HG02981 (cell line): ENCODE measurements at regions not wholly inside any gene's neighbourhood (a gene's known extent, or its start where the extent isn't known, plus 50 kb on each side); places are given as distances from the start of the nearest gene placed in this dataset.
"Not testable (repeated sequence)": the region's sequence is repeated elsewhere in the genome, so short reads cannot be mapped to it uniquely, and the experiment has no call there.

Experiments used
- ATAC-seq: cut with Tn5 transposase; IDR thresholded peaks from one replicate; pipeline ENCODE4 v1.9.1; 2021; ENCODE audit warnings: mild to moderate bottlenecking, moderate library complexity; ENCODE audit not compliant: unreplicated experiment

GRCh38 chr10:113485736-113486135, 67.1 kb upstream of the HABP2 start:
- ATAC-seq, result no peak

DNA sequence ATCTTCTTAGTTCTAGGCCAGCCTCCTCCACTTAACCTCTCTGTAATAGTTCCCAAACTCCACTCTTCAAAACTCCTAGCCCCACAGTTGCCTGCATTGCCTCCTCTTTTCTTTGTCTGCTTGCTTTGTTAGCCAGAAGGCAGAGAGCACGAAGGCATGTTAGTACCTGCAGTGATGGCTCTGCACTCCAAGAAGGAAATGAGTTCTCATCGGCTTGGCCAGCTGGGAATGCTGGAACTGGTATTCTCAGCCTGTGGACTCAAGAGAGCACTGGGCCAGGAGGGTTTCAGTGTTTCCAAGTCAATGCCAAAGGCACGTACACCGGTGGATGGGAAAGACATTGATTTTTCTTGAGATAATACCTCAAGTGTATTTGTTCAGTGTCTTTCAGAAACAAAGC, 66.3 kb upstream of the HABP2 start:
- no peak for ATAC-seq

GRCh38 chr10:113487154-113487553, 65.7 kb upstream of the HABP2 start:
- ATAC-seq, result no peak

DNA sequence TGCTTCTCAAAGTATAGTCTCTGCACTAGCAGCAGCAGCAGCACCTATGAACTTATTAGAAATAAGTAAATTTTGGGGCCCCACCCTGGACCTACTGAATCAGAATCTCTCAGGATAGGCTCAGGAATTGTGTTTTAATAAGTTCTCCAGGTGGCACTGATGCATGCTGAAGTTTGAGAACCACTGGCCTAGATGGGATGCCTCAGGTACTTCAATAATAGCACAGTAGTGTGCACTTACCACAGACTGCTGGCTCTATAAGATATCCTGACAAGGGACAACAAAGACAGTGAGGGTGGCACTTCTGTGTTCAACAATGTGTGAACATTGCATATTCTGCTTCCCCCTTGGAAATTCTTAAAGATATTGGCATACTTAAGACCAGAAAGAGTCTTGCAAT, 64.7 kb upstream of the HABP2 start:
- ATAC-seq, result no peak

DNA sequence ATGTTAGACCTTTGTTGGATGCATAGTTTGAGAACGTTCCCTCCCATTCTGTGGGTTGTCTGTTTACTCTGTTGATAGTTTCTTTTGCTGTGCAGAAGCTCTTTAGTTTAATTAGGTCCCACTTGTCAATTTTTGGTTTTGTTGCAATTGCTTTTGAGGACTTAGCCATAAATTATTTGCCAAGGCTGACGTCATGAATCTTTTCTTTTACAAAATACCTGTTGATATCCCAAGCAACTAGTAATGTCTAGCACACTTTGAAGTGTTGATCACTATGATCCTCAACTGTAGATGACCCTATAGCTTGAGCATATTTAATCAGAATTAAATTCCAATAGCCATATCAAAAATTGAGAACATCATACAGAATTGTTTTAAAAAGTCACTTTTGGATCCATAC, 63.3 kb upstream of the HABP2 start:
- ATAC-seq, result not testable (repeated sequence)

DNA sequence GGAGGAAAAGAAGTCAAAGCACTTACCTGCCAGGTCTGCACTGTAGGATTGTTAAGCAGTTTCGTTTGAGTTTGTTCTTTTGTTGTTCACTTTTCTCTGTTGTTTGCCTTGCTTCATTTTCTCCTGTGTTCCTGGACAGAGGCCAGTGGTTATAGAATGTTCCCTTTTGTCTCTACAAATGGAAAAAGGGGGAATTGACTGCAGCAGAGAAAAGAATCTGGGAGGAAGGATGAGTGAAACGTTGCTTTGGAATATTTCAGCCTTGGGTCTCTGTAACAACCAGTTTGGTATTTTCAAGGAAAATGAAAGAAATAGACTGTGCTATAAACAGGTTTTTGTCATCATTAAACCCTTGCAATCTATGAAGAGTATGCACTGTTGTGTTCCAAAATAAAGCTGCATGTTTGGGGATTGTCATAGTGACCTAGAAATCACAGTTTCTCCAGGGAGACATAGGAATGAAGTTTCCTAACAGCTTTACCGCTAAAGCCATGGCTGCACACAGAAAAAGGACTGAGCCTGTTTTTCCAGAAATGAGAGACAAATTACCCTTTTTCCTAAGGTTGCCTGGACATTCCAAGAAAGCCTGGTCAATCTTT, 60.8 kb upstream of the HABP2 start:
- no peak for ATAC-seq

DNA sequence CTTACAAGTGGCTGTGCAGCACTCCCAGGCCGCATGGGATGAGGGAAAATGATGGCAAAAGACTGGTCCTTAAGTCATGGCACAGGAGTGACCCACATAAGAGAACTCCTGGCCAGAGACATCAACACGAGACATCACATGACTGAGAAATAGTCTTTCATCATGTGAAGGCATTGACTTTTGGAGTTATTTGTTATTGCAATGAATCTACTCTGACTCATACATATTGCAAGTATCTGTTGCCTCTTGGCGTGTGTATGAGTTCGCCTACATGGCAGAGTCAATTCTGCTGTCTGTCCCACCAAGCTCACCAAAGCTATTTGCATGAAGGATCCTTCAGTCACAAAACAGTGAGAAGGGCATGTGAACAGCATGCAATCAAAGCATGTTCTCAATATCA, 59.7 kb upstream of the HABP2 start:
- no peak for ATAC-seq

- ATAC-seq, result no peak
Measured at GRCh38 chr10:113493882-113494301, 59.0 kb upstream of the HABP2 start.

DNA sequence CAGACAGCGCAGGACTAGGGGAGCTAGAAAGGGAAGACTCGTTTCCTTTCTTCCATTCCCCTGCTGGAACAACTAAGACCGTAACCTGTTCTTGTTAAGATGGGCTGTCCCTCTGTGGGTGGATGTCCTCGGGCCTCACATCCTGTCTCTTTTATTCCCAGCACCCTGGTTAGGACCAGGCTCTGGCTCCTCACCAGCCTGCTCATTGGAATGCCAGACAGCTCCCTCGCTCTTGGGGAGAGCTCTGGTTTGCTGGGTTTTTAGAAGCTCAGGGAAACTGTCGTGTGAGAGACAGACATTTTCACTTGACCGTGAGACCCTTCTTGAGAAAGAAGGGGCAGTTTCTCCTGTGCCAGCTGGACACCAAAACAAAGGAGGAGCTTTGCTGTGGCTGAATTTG, 58.1 kb upstream of the HABP2 start:
- no peak for ATAC-seq

- ATAC-seq, result no peak
Measured at GRCh38 chr10:113495553-113495952, 57.3 kb upstream of the HABP2 start.

DNA sequence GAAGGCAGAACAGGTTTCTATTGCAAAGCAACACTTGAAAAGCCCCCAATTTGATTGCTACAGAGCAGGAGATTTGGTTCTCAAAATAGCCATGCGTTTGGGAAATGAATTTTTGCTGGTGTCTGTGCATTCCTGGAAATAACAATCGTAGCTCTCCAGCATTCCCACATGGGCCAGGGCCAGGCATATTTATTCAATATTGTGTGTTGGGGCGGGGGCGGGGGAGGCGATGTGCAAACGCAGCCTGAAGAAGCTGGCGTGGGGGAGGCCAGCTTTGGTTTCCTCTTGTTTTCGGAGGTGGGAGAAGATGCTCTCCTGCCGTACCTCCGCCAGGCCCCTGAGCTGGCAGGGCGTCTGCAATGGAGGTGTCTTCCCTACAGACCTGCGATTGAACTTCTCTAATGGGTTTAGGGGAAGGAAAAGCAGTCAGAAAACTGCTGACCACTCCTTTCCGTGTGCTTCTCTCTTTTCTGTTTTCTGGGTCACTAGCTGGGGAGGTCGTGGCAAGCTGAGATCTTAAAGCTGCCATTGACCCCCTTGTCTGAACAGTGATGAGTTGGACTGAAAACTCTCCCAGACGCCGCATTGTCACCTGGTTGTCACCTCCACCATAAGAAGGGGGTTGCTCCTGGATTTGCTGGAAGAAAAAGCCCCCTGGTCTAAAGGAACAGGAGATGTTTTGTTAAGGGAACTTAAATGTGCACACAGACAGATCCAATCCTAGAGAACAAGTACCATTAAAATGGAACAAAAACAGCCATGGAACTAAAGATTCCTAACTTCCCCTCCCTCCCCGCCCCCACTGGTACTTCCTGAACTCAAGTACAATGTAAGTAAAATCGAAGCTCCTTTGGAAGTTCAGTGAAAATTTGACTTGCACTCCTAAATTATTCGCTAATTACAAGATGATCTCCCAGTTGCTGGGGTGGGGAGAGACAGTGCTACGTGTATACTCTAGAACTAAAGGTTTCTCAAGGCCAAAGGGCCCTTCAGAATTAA, 56.4 kb upstream of the HABP2 start:
- no peak for ATAC-seq

DNA sequence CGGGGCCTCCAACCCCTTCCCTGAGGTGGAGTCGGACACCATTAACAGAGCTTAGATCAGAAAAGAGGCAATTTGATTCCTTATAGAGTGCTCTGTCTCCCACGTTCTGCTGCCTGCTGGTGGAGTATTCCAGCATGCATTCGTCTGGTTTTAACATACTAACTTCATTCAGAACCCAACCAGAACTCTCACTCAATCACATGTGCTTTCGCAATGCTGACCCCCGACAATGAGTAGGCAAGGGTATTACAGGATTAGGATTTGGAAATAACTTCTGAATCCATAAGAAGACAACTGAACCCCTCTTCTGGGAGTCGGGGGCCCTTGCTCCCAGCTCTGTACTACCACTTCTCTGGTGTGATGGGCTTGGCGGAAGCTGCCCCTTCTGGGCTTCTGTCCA, 55.7 kb upstream of the HABP2 start:
- no peak for ATAC-seq

GRCh38 chr10:113498997-113499396, 53.9 kb upstream of the HABP2 start:
- ATAC-seq, result no peak

DNA sequence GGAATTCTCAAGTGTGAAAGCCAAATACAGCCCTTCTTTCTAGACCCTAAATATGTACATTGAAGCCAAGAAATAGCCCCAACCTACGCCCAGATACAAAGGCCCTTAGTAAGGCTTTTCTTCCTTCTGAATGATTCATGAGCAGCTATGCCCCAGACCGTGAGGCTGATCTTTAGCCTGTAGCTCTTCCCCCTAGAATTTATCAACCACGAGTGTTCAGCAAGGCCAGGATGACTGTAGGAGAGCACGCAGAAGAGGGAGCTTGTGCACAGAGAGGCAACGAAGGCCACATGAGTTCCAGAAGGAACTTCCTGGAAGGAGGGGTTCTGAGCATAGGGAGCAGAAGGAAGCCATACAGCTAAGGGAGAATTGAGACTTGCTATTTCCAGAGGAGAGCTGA, 53.0 kb upstream of the HABP2 start:
- ATAC-seq, result no peak

DNA sequence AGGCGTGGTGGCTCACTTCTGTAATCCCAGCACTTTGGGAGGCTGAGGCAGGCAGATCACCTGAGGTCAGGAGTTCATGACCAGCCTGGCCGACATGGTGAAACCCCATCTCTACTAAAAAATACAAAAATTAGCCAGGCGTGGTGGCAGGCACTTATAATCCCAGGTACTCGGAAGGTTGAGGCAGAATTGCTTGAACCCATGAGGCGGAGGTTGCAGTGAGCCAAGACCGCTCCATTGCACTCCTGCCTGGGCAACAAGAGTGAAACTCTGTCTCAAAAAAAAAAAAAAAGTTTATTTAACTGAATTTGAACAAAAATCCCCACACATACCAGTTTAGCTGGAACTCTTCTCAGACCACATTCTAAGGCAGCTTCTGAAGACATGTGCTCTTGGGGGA, 51.8 kb upstream of the HABP2 start:
- ATAC-seq, result not testable (repeated sequence)
